ENCODE measurements at regions not wholly inside any gene's neighbourhood (a gene's known extent, or its start where the extent isn't known, plus 50 kb on each side); places are given as distances from the start of the nearest gene placed in this dataset.

GRCh38 chr12:69073035-69073434 is 140.1 kb upstream of the CPM start:
- Histone ChIP-seq H4K20me1 (ENCODE audit: control insufficient read depth, insufficient read depth, insufficient read length) (no peaks in the 10 kb centered on the region), H2BK12ac (ENCODE audit: insufficient read length, low read depth, low read length) (no peak overlapping the region), H2BK15ac (ENCODE audit: low read depth, low read length) (no peak overlapping the region), H3K9me3 (ENCODE audit: control insufficient read depth, low read depth, low read length) (no peaks in the 10 kb centered on the region), H3K14ac (ENCODE audit: insufficient read depth, low read length) (no peak overlapping the region), H2AK5ac (ENCODE audit: insufficient read length, low read length) (no peak overlapping the region), H2BK120ac (ENCODE audit: low read depth, low read length, poor library complexity, severe bottlenecking) (no peak overlapping the region), H4K5ac (ENCODE audit: insufficient read length, low read depth, low read length) (no peak overlapping the region), H3K56ac (ENCODE audit: insufficient read length, low read depth, low read length) (no peak overlapping the region), H3K18ac (ENCODE audit: insufficient read length, low read depth, low read length) (no peak overlapping the region), H2BK20ac (ENCODE audit: low read depth, low read length, poor library complexity, severe bottlenecking) (no peak overlapping the region), H3K27ac (ENCODE audit: insufficient read length, low read depth, low read length) (no peak overlapping the region), H3T11ph (ENCODE audit: low read length) (no peak overlapping the region), H2AFZ (ENCODE audit: low read length) (no peak overlapping the region), H2BK5ac (ENCODE audit: insufficient read length, low read length) (no peak overlapping the region), H3K27me3 (ENCODE audit: insufficient read depth, low read length) (no peaks in the 10 kb centered on the region), H3K79me1 (ENCODE audit: insufficient read depth, low read depth, low read length, poor library complexity, severe bottlenecking) (no peaks in the 10 kb centered on the region), H4K91ac (ENCODE audit: insufficient read length, low read depth, low read length) (no peak overlapping the region), H3K9ac (ENCODE audit: extremely low read depth, insufficient read length, low read length) (no peak overlapping the region), H3K4me1 (ENCODE audit: insufficient read depth, low read length) (0 out of 2 replicates have a peak, but pooled peaks cover 2% of the 10 kb centered on the region), H3K79me2 (ENCODE audit: insufficient read depth, low read length) (no peaks in the 10 kb centered on the region), H4K8ac (replicated peaks; ENCODE audit: insufficient read length, low read depth, low read length) (no peak overlapping the region), H3K23me2 (ENCODE audit: insufficient read length, low read depth, low read length, poor library complexity, severe bottlenecking) (no peaks in the 10 kb centered on the region), H3K23ac (ENCODE audit: insufficient read length, low read depth, low read length) (no peak overlapping the region), H3K4me2 (ENCODE audit: insufficient read depth, insufficient read length, low read length) (no peak overlapping the region), H3K4ac (ENCODE audit: low read depth, low read length) (no peak overlapping the region)
- no peaks in the 10 kb centered on the region for H3K9me3 Mint-ChIP-seq
- no peak overlapping the region for H3K27ac Mint-ChIP-seq
- H3K36me3 Mint-ChIP-seq (ENCODE audit: insufficient read depth in 1 of 3, low read depth in 3 of 3), result no peaks in the 10 kb centered on the region
- DNase-seq, result no peak
- H3K4me1 Mint-ChIP-seq, result peaks cover 2 to 11% of the 10 kb centered on the region in 2 experiments; a peak in 2 of 4 replicates
- H3K4me3 Mint-ChIP-seq, result no peak overlapping the region
- H3K27me3 Mint-ChIP-seq (ENCODE audit: low read depth), result no peaks in the 10 kb centered on the region
- TF ChIP-seq CTCF (conservative IDR thresholded peaks at IDR 0.05), result no peak
